DOHH2 (cell line): ENCODE measurements at regions not wholly inside any gene's neighbourhood (a gene's known extent, or its start where the extent isn't known, plus 50 kb on each side); places are given as distances from the start of the nearest gene placed in this dataset.

ENCODE experiments used
- H3F3A ChIP-seq: fragments of 200-600 bp; sonication (generic), shearing (Covaris generic); 2 replicates; pipeline ENCODE4 v1.6.0; 2016; ENCODE audit warnings: antibody characterized with exemption, mild to moderate bottlenecking; ENCODE audit not compliant: control insufficient read depth, insufficient read depth
- H3K27ac ChIP-seq: fragments of 200-600 bp; sonication (generic); 2 replicates; pipeline ENCODE4 v1.5.1; 2014; ENCODE audit warnings: low read depth, mild to moderate bottlenecking, low read length, moderate library complexity
- H3K27me3 ChIP-seq: fragments of 200-600 bp; sonication (generic); 2 replicates; pipeline ENCODE4 v1.6.1; 2014; ENCODE audit warnings: mild to moderate bottlenecking, low read length, mixed read lengths; ENCODE audit not compliant: control insufficient read depth
- H3K36me3 ChIP-seq: fragments of 200-600 bp; sonication (generic); 2 replicates; pipeline ENCODE4 v1.6.1; 2014; ENCODE audit warnings: mild to moderate bottlenecking, low read length, moderate library complexity, mixed read lengths; ENCODE audit not compliant: control insufficient read depth
- H3K4me1 ChIP-seq: fragments of 200-600 bp; sonication (generic); 2 replicates; pipeline ENCODE4 v1.6.1; 2014; ENCODE audit warnings: mild to moderate bottlenecking, low read length, mixed read lengths; ENCODE audit not compliant: control insufficient read depth
- H3K4me2 ChIP-seq: fragments of 200-600 bp; sonication (generic); 2 replicates; pipeline ENCODE4 v1.6.0; 2014; ENCODE audit warnings: mild to moderate bottlenecking, low read length, moderate library complexity
- H3K4me3 ChIP-seq: fragments of 200-600 bp; sonication (generic); 2 replicates; pipeline ENCODE4 v1.5.1; 2014; ENCODE audit warnings: mild to moderate bottlenecking, low read length, mixed read lengths
- H3K79me2 ChIP-seq: fragments of 200-600 bp; sonication (generic); 2 replicates; pipeline ENCODE4 v1.6.1; 2014; ENCODE audit warnings: mild to moderate bottlenecking, low read length, mixed read lengths; ENCODE audit not compliant: control insufficient read depth
- H3K9me2 ChIP-seq: fragments of 200-600 bp; sonication (generic); replicated peaks from 2 replicates; pipeline ENCODE4 v1.6.1; 2014; ENCODE audit warnings: mild to moderate bottlenecking, low read length, mixed read lengths; ENCODE audit not compliant: control insufficient read depth
- H3K9me3 ChIP-seq: fragments of 200-600 bp; sonication (generic); 2 replicates; pipeline ENCODE4 v1.6.1; 2014; ENCODE audit warnings: antibody characterized with exemption, low read length, mixed read lengths; ENCODE audit not compliant: control insufficient read depth, insufficient read depth
- H4K20me1 ChIP-seq: fragments of 200-600 bp; sonication (generic); 2 replicates; pipeline ENCODE4 v1.6.0; 2014; ENCODE audit warnings: low read depth, mild to moderate bottlenecking, antibody characterized with exemption, low read length, moderate library complexity; ENCODE audit not compliant: control insufficient read depth, insufficient read depth
- CTCF ChIP-seq: fragments of 200-600 bp; sonication (generic); IDR thresholded peaks from one replicate; pipeline ENCODE4 v1.5.1; 2014; ENCODE audit warnings: antibody characterized with exemption, mild to moderate bottlenecking, low read depth, low read length; ENCODE audit not compliant: poor library complexity, severe bottlenecking
- EZH2phosphoT487 ChIP-seq: fragments of 200-600 bp; sonication (generic); IDR thresholded peaks from 2 replicates; pipeline ENCODE4 v1.6.1; 2017; ENCODE audit warnings: borderline replicate concordance, mild to moderate bottlenecking, antibody characterized with exemption, low read length, moderate library complexity, mixed read lengths

- H3K4me2 ChIP-seq, result no peak overlapping the region
These were observed 94.9 kb downstream of the RASSF10 start for GRCh38 chr11:13103962-13104554.

DNA sequence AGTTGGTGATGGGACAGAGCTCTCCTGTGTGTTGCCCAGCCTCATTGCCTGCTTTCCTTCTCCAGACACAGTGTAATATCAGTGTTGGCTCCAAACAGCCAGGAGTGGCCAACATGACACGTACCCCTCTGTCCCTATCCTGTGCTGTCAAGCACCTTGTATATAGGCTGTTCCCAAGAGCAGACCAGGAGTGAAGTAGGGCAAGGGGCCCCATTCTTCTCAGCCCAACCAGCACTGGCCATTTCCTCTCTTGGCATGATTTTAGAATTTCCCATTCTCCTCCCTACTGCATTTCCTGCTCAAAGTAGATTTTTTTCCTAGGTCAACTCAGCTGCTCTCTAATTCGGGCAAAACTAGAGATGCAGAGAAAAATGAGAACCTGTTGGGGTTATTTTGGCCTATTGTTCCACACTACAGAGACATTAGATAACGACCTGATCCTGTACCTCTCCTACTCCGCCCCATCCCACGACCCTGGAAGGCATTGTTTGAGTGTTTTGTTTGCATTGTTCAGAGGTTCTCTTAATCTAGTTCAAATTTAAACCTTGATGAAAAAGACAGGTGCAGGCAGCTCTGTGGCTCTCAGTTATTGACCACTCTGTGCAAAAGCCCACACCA is 95.6 kb downstream of the RASSF10 start:
- Histone ChIP-seq H3F3A (no peaks in the 10 kb centered on the region), H3K9me2 (no peaks in the 10 kb centered on the region), H3K27me3 (no peaks in the 10 kb centered on the region), H3K4me3 (no peak overlapping the region), H4K20me1 (no peaks in the 10 kb centered on the region), H3K4me2 (no peak overlapping the region), H3K79me2 (no peaks in the 10 kb centered on the region), H3K4me1 (no peaks in the 10 kb centered on the region), H3K27ac (no peak overlapping the region), H3K36me3 (no peaks in the 10 kb centered on the region), H3K9me3 (peaks cover 6% of the 10 kb centered on the region; the same call in 1 of the 2 replicates)
- TF ChIP-seq CTCF, result no peak
- no peak for TF ChIP-seq EZH2phosphoT487

More at GRCh38 chr11:13103962-13104554, 94.9 kb downstream of the RASSF10 start:
- Histone ChIP-seq H3K4me3 (no peak overlapping the region), H3K27me3 (no peaks in the 10 kb centered on the region), H3K36me3 (no peaks in the 10 kb centered on the region), H3K4me1 (no peaks in the 10 kb centered on the region), H3K9me2 (no peaks in the 10 kb centered on the region), H3K27ac (no peak overlapping the region), H3K9me3 (peaks cover 4% of the 10 kb centered on the region; the same call in 1 of the 2 replicates), H3F3A (no peaks in the 10 kb centered on the region), H4K20me1 (no peaks in the 10 kb centered on the region), H3K79me2 (no peaks in the 10 kb centered on the region)
- TF ChIP-seq EZH2phosphoT487 (no peak), CTCF (no peak)

DNA sequence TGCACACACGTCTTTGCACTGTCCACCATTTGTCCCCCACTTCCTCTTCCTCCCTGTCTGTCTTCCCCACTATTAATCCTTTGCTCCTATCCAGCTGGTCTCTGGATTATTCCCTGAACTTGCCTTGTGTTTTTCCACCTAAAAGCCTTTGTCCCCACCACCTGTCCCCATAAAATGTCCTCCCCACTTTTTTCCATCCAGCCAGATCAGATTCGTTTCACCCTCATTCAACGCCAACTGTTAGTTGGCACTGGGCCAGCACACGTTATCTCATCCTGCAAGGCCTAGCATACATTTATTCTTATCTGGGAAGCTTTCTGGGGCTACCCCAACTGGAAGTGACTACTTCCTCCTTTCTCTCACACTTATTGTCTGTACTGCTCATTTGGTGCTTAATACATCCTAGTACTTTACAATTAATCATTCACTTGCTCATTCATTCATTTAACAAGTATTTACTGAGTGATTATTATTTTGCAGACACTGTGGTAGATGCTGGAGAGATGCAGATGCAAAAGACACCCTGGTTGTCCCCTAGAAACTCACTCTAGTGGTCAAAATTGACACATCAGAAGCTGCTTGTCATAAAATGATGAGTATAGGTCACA is 96.2 kb downstream of the RASSF10 start:
- Histone ChIP-seq H3K9me3 (peaks cover 6% of the 10 kb centered on the region; the same call in 1 of the 2 replicates), H4K20me1 (no peaks in the 10 kb centered on the region), H3K4me3 (no peak overlapping the region), H3K27me3 (no peaks in the 10 kb centered on the region), H3K79me2 (no peaks in the 10 kb centered on the region), H3F3A (no peaks in the 10 kb centered on the region), H3K27ac (no peak overlapping the region), H3K4me2 (no peak overlapping the region), H3K36me3 (no peaks in the 10 kb centered on the region), H3K4me1 (no peaks in the 10 kb centered on the region), H3K9me2 (no peaks in the 10 kb centered on the region)
- no peak for TF ChIP-seq EZH2phosphoT487

DNA sequence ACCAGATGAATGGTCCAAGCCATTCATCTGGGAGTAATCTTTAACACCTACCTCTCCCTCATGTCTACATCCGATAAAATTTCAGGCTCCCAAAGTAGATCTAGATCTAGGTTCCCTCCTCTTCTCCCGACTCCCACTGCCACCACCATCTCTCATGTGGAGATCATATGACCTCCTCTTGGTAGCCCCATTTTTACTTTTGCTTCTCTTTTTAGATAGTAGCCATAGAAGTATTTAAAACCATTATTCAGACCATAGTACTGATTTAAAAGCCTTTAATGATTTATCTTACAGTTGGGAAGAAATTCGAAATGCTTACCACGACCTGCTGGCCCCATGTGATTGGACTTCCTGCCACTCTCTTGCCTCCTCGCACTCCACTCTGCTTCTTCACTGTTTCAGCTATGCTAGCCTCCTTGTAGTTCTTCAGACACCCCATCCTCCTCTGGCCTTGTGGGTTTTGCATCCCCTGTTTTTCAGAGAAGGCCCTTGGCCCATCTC is 98.5 kb downstream of the RASSF10 start:
- no peaks in the 10 kb centered on the region for H3K36me3 ChIP-seq
- H3K4me2 ChIP-seq, result no peak overlapping the region
- H3K9me2 ChIP-seq, result no peaks in the 10 kb centered on the region
- no peaks in the 10 kb centered on the region for H3K27me3 ChIP-seq
- TF ChIP-seq CTCF, result no peak
- TF ChIP-seq EZH2phosphoT487, result no peak
- H3K27ac ChIP-seq, result no peak overlapping the region
- H3K4me1 ChIP-seq, result no peaks in the 10 kb centered on the region
- H4K20me1 ChIP-seq, result no peaks in the 10 kb centered on the region
- peaks cover 6% of the 10 kb centered on the region; the same call in 1 of the 2 replicates for H3K9me3 ChIP-seq
- H3F3A ChIP-seq, result no peaks in the 10 kb centered on the region
- H3K4me3 ChIP-seq, result no peak overlapping the region
- no peaks in the 10 kb centered on the region for H3K79me2 ChIP-seq
